ENCODE measurements at regions not wholly inside any gene's neighbourhood (a gene's known extent, or its start where the extent isn't known, plus 50 kb on each side); places are given as distances from the start of the nearest gene placed in this dataset.
"Not testable (repeated sequence)": the region's sequence is repeated elsewhere in the genome, so short reads cannot be mapped to it uniquely, and the experiment has no call there.

DNA sequence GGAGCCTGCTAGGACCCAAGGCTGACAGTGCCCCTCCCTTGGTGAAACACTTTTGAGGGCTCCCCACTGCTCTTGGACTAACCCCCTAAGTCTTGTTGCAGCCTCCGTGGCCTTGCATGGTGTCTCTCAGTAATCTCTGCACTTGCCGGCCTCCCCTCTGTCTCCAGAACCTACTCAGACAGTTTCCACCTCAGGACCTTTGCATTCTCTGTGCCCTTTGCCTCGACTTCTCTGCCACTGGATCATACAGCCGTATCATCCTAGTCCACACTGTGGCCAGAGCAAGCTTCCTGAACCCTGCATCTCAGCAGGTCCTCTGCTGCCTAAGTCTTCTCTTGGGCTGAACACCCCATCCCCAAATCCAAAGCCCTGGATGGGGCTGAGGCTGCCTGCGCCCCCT is 152.0 kb upstream of the PTPN1 start:
- Mint-ChIP-seq H3K4me3 (no peak overlapping the region), H3K36me3 (no peaks in the 10 kb centered on the region), H3K9me3 (no peaks in the 10 kb centered on the region), H3K27me3 (no peaks in the 10 kb centered on the region), H3K27ac (no peak overlapping the region), H3K4me1 (peaks cover 0 to 2% (median 0%) of the 10 kb centered on the region in 4 donors)
- Histone ChIP-seq H3K4me1 (ENCODE audit: insufficient read depth, low read length) (no peaks in the 10 kb centered on the region), H3K36me3 (ENCODE audit: insufficient read depth, low read length) (no peaks in the 10 kb centered on the region), H3K9me3 (ENCODE audit: control insufficient read depth in 1 of 2, low read length in 2 of 2) (no peaks in the 10 kb centered on the region), H3K27ac (ENCODE audit: low read depth, low read length) (no peak overlapping the region), H3K4me3 (ENCODE audit: low read length in 2 of 2) (no peak overlapping the region), H3K27me3 (ENCODE audit: insufficient read depth, low read length) (no peaks in the 10 kb centered on the region)
- DNase-seq, result no peak
- ChIA-PET POLR2A (ENCODE audit: partially characterized antibody) (no interaction called here), CTCF (ENCODE audit: partially characterized antibody) (no interaction called here)
- intact Hi-C loops (cut with micrococcal nuclease), result no loop called here

DNA sequence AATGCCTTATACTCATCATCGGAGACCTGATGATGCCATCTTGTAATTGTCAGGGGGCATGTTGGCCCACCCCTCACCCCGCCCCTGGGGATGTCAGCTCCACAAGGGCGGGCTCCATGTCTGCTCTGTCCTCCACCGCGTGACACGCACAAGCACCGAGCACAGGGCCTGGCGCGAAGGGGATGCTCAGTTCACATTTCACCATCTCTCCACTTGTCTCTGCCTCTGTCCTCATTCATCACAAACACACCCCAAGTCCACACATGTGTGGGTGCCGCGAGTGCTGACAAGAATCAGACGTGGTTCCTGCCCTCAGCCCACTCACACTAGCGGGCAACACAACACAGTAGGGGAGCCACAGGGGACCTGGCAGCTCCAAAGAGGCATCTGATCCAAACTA is 151.2 kb upstream of the PTPN1 start:
- H3K27ac Mint-ChIP-seq, result no peak overlapping the region
- CTCF ChIA-PET (ENCODE audit: partially characterized antibody), result no interaction called here
- Histone ChIP-seq H3K27ac (ENCODE audit: low read depth, low read length) (no peak overlapping the region), H3K36me3 (ENCODE audit: insufficient read depth, low read length) (no peaks in the 10 kb centered on the region), H3K4me1 (ENCODE audit: insufficient read depth, low read length) (no peaks in the 10 kb centered on the region), H3K27me3 (ENCODE audit: insufficient read depth, low read length) (no peaks in the 10 kb centered on the region), H3K9me3 (ENCODE audit: control insufficient read depth in 1 of 2, low read length in 2 of 2) (no peaks in the 10 kb centered on the region), H3K4me3 (ENCODE audit: low read length in 2 of 2) (no peak overlapping the region)
- H3K4me3 Mint-ChIP-seq, result no peak overlapping the region
- H3K36me3 Mint-ChIP-seq, result no peaks in the 10 kb centered on the region
- POLR2A ChIA-PET (ENCODE audit: partially characterized antibody), result no interaction called here
- intact Hi-C loops (cut with micrococcal nuclease), result no loop called here
- no peaks in the 10 kb centered on the region for H3K9me3 Mint-ChIP-seq
- no peaks in the 10 kb centered on the region for H3K4me1 Mint-ChIP-seq
- no peak for DNase-seq
- H3K27me3 Mint-ChIP-seq, result peaks cover 0 to 3% of the 10 kb centered on the region in 2 donors

DNA sequence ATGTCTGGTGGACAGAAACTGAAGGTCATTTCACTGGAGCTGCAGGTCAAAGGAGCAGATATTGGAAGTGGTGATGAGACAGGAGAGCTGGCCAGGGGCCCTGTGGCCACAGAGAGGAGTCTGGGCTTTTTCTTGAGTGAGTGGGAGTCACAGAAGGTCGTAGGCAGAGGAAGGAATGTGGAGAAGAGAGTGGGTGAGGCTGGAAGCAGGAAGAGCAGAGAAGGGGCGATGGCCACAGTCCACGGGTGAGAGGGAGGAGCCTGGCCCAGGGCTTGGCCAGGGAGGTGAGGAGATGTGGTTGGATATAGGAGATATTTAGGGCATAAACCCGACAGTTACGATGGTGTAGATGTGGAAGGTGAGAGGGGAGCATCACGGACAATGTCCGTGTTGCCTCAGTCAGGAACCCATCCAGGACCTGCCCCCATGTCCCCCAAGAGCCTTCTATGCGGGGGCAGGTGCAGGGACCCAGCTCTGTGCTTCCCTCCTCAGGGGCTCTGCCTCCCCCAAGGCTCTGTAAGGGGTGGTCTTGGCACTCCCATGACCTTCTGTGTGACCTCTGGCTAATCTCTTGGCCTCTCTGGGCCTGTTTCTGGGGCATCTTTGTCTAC is 150.5 kb upstream of the PTPN1 start:
- Mint-ChIP-seq H3K4me3 (no peak overlapping the region), H3K36me3 (no peaks in the 10 kb centered on the region), H3K27me3 (peaks cover 1 to 3% of the 10 kb centered on the region in 2 donors), H3K27ac (peak overlapping the region in 1 of 7 donors; percentile 12), H3K4me1 (no peaks in the 10 kb centered on the region), H3K9me3 (no peaks in the 10 kb centered on the region)
- intact Hi-C loops (cut with micrococcal nuclease), result no loop called here
- Histone ChIP-seq H3K9me3 (ENCODE audit: control insufficient read depth in 1 of 2, low read length in 2 of 2) (no peaks in the 10 kb centered on the region), H3K4me1 (ENCODE audit: insufficient read depth, low read length) (no peaks in the 10 kb centered on the region), H3K4me3 (ENCODE audit: low read length in 2 of 2) (no peak overlapping the region), H3K36me3 (ENCODE audit: insufficient read depth, low read length) (no peaks in the 10 kb centered on the region), H3K27me3 (ENCODE audit: insufficient read depth, low read length) (no peaks in the 10 kb centered on the region), H3K27ac (ENCODE audit: low read depth, low read length) (no peak overlapping the region)
- CTCF ChIA-PET (ENCODE audit: partially characterized antibody), result no interaction called here
- POLR2A ChIA-PET (ENCODE audit: partially characterized antibody), result no interaction called here
- no peak for DNase-seq

DNA sequence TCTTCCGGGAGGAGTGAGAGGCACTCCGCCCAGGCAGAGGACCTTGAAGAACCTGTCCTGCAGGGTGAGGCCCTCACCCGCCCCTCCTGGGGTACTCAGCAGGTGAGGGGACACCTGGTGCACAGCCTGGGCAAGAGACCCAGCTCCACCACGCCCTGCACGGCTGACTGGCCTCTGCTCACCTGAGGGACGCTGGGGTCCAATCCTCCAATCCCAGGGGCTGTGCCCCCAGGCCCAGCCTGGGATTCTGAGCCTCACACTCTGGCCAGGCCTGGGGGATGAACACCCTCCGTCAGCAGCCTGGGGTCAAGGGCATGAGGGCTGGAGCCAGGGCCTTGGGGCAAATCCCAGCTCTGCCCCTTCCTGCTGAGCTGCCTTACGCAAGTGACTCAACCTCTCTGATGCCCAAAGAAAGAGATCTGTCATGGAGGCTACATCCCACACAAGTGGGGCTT is 149.9 kb upstream of the PTPN1 start:
- DNase-seq, result no peak
- ChIA-PET CTCF (ENCODE audit: partially characterized antibody) (no interaction called here), POLR2A (ENCODE audit: partially characterized antibody) (no interaction called here)
- H3K27ac Mint-ChIP-seq, result no peak overlapping the region
- peaks cover 1 to 3% of the 10 kb centered on the region in 2 donors for H3K27me3 Mint-ChIP-seq
- Histone ChIP-seq H3K4me3 (ENCODE audit: low read length in 2 of 2) (no peak overlapping the region), H3K9me3 (ENCODE audit: control insufficient read depth in 1 of 2, low read length in 2 of 2) (no peaks in the 10 kb centered on the region), H3K4me1 (ENCODE audit: insufficient read depth, low read length) (no peaks in the 10 kb centered on the region), H3K27ac (ENCODE audit: low read depth, low read length) (no peak overlapping the region), H3K36me3 (ENCODE audit: insufficient read depth, low read length) (no peaks in the 10 kb centered on the region), H3K27me3 (ENCODE audit: insufficient read depth, low read length) (no peaks in the 10 kb centered on the region)
- no peaks in the 10 kb centered on the region for H3K4me1 Mint-ChIP-seq
- intact Hi-C loops (cut with micrococcal nuclease), result no loop called here
- no peak overlapping the region for H3K4me3 Mint-ChIP-seq
- H3K9me3 Mint-ChIP-seq, result no peaks in the 10 kb centered on the region
- H3K36me3 Mint-ChIP-seq, result no peaks in the 10 kb centered on the region

DNA sequence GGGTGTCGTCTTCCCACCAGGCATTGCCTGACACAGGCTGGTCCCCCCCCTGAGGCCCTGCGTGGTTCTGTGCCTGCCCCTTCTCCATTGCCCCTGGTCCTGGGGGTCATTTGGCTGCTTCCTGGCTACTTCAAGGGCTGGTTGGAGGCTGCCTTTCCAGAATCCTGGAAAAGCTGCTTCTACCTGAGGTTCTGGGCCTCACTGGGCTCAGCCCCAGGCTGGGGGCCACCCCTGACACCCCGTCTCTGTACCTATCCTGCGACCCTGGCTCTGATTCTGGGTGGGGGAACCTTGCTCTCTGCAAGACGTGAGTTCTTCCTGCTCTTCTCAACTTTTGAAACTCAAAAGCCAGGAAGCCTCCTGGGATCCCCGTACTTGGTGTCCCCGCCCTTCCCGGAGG is 149.3 kb upstream of the PTPN1 start:
- H3K9me3 ChIP-seq (ENCODE audit: control insufficient read depth in 1 of 2, low read length in 2 of 2), result no peaks in the 10 kb centered on the region
- Mint-ChIP-seq H3K27me3 (peaks cover 1 to 3% of the 10 kb centered on the region in 2 donors), H3K36me3 (no peaks in the 10 kb centered on the region), H3K9me3 (no peaks in the 10 kb centered on the region), H3K27ac (no peak overlapping the region), H3K4me3 (no peak overlapping the region), H3K4me1 (peaks cover 0 to 3% (median 0%) of the 10 kb centered on the region in 4 donors)
- H3K36me3 ChIP-seq (ENCODE audit: insufficient read depth, low read length), result no peaks in the 10 kb centered on the region
- DNase-seq, result no peak
- ChIA-PET CTCF (ENCODE audit: partially characterized antibody) (no interaction called here), POLR2A (ENCODE audit: partially characterized antibody) (no interaction called here)
- no peaks in the 10 kb centered on the region for H3K27me3 ChIP-seq (ENCODE audit: insufficient read depth, low read length)
- intact Hi-C loops (cut with micrococcal nuclease), result no loop called here
- H3K4me3 ChIP-seq (ENCODE audit: low read length in 2 of 2), result no peak overlapping the region
- H3K27ac ChIP-seq (ENCODE audit: low read depth, low read length), result no peak overlapping the region
- peaks cover under 1% of the 10 kb centered on the region for H3K4me1 ChIP-seq (ENCODE audit: insufficient read depth, low read length)

DNA sequence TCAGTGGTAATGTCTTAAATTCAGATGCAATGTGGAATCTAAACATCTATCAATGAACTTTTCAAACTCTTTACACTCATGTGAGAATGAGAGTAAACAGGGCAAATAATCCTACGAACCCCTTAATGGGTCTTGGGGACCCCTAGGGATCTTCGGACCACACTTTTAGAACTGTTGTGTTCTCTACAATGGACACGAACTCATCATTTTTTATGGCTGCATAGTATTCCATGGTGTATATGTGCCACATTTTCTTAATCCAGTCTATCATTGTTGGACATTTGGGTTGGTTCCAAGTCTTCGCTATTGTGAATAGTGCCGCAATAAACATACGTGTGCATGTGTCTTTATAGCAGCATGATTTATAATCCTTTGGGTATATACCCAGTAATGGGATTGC is 148.0 kb upstream of the PTPN1 start:
- H3K4me1 ChIP-seq (ENCODE audit: insufficient read depth, low read length), result peaks cover 13% of the 10 kb centered on the region
- intact Hi-C loops (cut with micrococcal nuclease); H3K36me3 Mint-ChIP-seq; H3K36me3 ChIP-seq (ENCODE audit: insufficient read depth, low read length); DNase-seq; CTCF ChIA-PET (ENCODE audit: partially characterized antibody); H3K27ac Mint-ChIP-seq; H3K27ac ChIP-seq (ENCODE audit: low read depth, low read length); H3K9me3 ChIP-seq (ENCODE audit: control insufficient read depth in 1 of 2, low read length in 2 of 2); H3K4me3 ChIP-seq (ENCODE audit: low read length in 2 of 2); POLR2A ChIA-PET (ENCODE audit: partially characterized antibody); H3K27me3 Mint-ChIP-seq; H3K4me3 Mint-ChIP-seq; H3K9me3 Mint-ChIP-seq; H3K27me3 ChIP-seq (ENCODE audit: insufficient read depth, low read length): not testable (repeated sequence)
- peaks cover 5 to 13% (median 7%) of the 10 kb centered on the region in 4 donors for H3K4me1 Mint-ChIP-seq

DNA sequence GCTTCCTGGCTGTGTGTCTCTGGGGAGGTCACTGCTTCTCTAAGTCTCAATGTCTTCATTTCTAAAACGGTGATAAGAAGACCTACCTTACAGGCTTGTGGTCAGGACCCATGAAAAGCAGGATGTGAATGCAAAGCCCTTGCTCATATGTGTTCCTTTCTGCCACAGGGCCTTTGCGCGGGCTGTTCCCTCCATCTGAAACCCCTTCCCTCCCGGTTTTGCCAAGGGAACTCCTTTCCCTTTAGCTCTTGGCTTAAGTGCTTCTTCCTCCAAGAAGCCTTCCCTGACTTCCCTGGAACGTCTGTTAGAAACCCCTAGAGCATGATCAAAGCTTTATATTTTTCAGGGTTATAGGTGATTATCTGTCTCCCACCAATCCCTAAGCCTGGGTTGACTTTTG is 147.2 kb upstream of the PTPN1 start:
- Histone ChIP-seq H3K9me3 (ENCODE audit: control insufficient read depth in 1 of 2, low read length in 2 of 2) (no peaks in the 10 kb centered on the region), H3K4me1 (ENCODE audit: insufficient read depth, low read length) (peaks cover 13% of the 10 kb centered on the region), H3K4me3 (ENCODE audit: low read length in 2 of 2) (no peak overlapping the region), H3K36me3 (ENCODE audit: insufficient read depth, low read length) (no peaks in the 10 kb centered on the region), H3K27me3 (ENCODE audit: insufficient read depth, low read length) (no peaks in the 10 kb centered on the region), H3K27ac (ENCODE audit: low read depth, low read length) (no peak overlapping the region)
- Mint-ChIP-seq H3K9me3 (no peaks in the 10 kb centered on the region), H3K36me3 (no peaks in the 10 kb centered on the region), H3K27ac (no peak overlapping the region), H3K27me3 (peaks cover 1 to 3% of the 10 kb centered on the region in 2 donors), H3K4me1 (peaks cover 5 to 19% (median 8%) of the 10 kb centered on the region in 4 donors), H3K4me3 (no peak overlapping the region)
- intact Hi-C loops (cut with micrococcal nuclease), result no loop called here
- CTCF ChIA-PET (ENCODE audit: partially characterized antibody), result no interaction called here
- DNase-seq, result no peak
- POLR2A ChIA-PET (ENCODE audit: partially characterized antibody), result no interaction called here

DNA sequence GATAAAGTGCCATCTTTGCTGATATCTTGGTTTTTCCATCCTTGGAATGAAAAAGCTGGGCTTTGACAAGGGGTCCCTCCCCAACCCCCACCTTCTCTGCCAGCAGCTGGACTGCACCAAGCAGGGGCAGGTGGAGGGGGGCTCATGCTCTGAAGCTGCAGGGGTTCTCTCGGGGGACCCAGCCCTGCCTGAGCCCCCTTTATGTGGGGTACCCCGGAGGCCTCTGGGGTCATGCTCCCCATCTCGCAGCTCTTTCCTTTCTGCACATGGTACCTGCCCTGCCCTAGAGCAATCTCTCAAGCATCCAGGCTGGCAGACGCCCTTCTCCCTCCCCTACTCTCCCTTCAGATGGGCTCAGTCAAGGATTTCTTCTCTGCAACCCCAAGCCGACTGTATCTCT is 146.7 kb upstream of the PTPN1 start:
- H3K4me3 Mint-ChIP-seq, result no peak overlapping the region
- intact Hi-C loops (cut with micrococcal nuclease), result no loop called here
- Histone ChIP-seq H3K27me3 (ENCODE audit: insufficient read depth, low read length) (no peaks in the 10 kb centered on the region), H3K9me3 (ENCODE audit: control insufficient read depth in 1 of 2, low read length in 2 of 2) (no peaks in the 10 kb centered on the region), H3K27ac (ENCODE audit: low read depth, low read length) (no peak overlapping the region), H3K4me3 (ENCODE audit: low read length in 2 of 2) (no peak overlapping the region), H3K4me1 (ENCODE audit: insufficient read depth, low read length) (peaks cover 13% of the 10 kb centered on the region), H3K36me3 (ENCODE audit: insufficient read depth, low read length) (no peaks in the 10 kb centered on the region)
- peaks cover 8 to 20% (median 12%) of the 10 kb centered on the region in 4 donors for H3K4me1 Mint-ChIP-seq
- POLR2A ChIA-PET (ENCODE audit: partially characterized antibody), result no interaction called here
- peaks cover 0 to 1% (median 0%) of the 10 kb centered on the region in 8 donors for H3K9me3 Mint-ChIP-seq
- no peaks in the 10 kb centered on the region for H3K36me3 Mint-ChIP-seq
- no peak overlapping the region for H3K27ac Mint-ChIP-seq
- peaks cover 1 to 3% of the 10 kb centered on the region in 2 donors for H3K27me3 Mint-ChIP-seq
- DNase-seq, result no peak
- CTCF ChIA-PET (ENCODE audit: partially characterized antibody), result no interaction called here

Data from CD4-positive, alpha-beta memory T cell (primary cell).